CD4-positive, alpha-beta T cell treated with Interleukin-10 for 1 hour (primary cell): ENCODE measurements at regions not wholly inside any gene's neighbourhood (a gene's known extent, or its start where the extent isn't known, plus 50 kb on each side); places are given as distances from the start of the nearest gene placed in this dataset.
"Not testable (repeated sequence)": the region's sequence is repeated elsewhere in the genome, so short reads cannot be mapped to it uniquely, and the experiment has no call there.

Source experiments
- DNase-seq: peaks from one replicate; pipeline ENCODE4 v3.0.0-alpha.2; 2020

DNA sequence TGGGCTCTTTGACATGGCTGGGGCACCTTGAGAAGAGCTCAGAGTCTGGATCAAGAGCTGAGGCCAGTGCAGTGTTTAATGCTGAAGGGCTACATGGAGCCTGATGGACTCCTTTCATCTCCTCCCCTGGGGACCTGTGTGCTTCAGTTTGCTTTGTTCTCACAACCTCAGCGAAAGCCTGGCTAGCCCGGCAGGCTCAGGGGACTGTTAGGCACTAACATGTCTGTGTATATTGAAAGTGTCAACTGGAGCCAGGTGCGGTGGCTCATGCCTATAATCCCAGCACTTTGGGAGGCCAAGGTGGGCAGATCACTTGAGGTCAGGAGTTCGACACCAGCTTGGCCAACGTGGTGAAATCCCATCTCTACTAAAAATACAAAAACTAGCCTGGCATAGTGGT, 194.5 kb downstream of the C1orf94 start:
- not testable (repeated sequence) for DNase-seq

DNA sequence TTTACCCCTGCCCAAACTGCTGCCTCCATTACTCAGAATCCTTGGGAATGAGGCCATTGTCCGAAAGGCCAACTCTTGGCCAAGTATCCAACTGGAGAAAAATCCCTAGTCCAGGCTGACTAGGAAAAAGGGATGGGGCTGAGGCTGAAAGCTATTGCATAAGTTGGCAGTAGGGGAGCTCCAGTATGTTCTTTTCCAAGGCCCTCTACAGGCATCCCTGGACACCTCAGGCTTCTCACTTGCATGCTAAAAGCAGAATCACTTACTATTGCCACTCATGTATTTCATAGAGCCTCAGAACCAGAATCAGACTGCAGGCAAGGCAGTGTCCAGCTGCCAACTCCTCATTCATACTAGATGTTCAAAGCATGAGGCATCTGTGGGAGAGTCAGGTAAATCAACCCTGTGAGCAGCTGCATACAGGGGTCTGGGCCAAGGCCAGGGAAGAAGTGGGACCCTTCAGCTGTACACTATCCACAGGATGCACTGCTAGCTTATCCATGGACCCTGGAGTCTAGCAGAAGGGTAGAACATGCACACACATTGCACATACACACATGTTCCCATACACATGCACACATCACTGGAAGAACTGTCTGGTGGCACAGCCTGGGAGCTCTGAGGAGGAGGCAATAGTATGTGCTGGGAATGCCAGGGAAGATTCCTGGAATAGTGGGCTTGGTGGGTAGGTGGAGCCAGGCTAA, 195.3 kb downstream of the C1orf94 start:
- DNase-seq = no peak

DNA sequence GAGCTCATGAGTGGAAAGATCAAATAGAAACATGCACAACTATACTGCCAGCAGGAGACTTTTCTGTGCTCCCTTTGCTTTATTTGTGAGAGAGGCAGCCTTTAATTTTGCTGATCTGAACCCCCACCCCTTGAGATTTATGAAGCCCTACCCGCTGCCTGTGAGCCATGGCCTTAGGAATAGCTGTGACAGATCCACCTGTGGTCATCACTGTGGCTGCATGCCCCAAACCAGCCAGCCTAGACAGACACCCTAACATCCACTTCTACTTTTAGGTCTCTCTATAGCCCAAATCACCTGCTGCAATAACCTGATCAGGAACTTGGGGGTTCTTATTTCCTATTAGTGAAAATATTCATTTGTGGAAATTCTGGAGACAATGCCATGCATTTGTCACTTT, 196.2 kb downstream of the C1orf94 start:
- no peak for DNase-seq

DNA sequence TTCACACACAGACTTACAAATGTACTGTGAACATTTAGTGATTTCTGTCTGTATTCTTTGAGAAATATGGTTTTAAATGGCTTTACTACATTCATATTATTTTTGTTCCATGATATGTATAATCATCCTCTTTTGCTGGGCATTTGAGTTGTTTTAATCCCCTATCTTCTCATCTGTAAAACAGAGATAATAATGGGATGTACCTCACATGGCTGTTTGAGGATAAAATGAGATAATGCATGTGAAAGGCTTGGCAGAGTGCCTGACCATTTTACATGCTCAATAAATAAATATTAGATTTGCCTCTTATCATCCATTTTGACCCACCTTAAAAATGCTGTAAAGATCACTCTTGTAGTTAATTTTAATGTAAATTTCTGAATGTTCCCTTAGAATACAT, 197.2 kb downstream of the C1orf94 start:
- no peak for DNase-seq

DNA sequence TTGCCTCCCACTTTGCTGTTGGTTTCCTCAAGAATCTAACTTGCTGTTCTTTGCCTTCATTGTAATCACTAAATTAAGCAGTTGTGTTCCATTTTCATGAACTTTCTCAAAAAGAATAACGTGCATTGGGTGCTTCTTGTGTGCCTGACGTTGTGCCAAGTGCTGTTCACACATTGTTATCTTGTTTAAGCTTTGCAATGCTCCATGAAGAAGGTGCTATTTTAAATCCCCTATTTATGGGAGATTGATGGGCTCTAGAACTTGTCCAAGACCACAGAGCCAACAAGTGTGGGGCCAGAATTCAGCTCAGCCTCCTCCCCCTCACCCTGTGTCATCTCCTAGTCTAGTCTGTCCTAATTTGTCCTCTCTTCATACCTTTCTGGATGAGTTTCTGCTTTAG, 199.8 kb downstream of the C1orf94 start:
- DNase-seq = no peak

DNA sequence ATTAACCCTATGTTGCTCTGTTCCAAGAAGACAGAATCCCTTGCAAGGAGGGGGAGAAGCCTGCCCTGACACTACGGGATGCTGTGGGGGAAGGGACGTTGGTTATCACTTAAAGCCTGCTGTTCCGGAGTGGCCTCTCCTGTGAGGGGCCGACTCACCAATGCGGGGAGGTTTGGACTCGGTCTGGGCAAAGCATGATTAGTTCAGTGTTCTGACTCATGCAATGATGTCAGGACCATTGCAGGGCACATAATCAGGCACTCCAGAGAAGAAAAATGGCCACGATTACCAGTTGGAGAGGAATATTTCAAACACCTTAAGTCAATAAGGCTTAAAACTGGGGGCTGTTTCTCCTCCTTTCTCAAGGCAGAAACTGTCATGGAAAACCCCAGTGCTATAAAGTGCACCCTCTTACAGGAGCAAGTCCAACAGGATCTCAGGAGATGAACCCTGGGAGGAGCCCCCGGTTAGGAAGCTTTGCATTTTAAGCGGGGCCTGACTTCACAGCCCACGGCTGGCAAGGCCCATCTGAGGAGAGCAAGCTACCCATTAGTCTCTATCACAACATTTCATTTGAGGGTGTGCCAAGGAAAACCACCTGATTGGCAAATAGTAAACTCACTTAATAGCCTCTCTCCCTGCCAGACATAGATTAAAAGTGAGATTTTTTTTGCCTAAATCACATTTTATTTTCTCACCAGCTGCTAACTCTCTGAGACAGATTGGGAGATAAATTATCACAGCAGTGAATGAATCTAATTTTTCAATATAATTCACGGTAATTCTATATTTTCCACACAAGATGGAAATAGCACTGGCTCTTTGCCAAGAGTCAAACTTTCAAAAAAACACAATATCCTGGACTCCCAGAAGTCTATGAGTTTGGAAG, 202.5 kb downstream of the C1orf94 start:
- DNase-seq = no peak

DNA sequence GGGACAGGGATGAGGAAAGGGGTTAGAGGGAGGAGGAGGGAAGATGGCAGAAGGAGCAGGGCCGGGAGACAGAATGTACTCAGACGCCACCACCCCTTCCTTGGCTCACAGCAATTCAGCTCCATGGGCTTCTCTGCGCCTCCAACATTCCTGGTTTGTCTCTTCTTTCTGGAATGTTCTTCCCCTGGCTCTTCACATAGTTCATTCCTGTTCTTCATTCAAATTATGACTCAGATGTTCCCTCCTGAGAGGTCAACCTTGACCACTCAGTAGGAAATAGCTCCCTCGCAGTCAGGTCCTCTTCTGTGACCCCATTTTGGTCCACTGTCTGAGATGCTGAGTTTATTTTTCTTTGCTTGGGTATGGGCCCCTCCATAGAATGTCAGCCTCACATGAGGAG, 203.2 kb downstream of the C1orf94 start:
- no peak for DNase-seq

DNA sequence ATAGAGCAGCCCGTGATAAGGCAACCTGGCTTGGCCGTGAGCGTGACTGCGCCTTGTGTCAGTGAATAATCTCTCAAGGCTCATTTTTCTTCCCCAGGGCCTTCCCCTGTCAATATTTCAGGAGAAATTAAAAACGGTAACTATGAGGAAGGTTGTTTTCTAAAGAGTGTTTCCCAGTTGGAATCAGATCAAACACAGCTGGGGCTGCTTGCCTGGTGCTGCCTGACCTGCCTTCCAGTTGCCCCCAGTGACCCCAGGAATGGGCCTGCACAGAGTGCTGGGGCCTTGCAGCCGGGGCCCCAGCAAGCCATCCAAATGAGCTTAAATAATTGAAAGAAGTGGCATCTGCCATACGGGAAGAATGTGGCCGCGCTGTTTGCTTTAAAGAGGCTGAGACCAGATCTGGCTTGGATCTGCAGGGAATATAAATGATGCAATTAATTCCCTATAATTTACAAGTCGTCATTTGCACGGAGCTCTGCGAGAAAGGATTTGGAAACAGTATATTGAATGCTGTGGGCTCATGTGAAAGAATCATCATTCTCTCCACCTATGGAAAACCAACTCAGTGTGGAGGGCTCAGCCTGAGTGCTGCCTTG, 203.9 kb downstream of the C1orf94 start:
- no peak for DNase-seq

DNA sequence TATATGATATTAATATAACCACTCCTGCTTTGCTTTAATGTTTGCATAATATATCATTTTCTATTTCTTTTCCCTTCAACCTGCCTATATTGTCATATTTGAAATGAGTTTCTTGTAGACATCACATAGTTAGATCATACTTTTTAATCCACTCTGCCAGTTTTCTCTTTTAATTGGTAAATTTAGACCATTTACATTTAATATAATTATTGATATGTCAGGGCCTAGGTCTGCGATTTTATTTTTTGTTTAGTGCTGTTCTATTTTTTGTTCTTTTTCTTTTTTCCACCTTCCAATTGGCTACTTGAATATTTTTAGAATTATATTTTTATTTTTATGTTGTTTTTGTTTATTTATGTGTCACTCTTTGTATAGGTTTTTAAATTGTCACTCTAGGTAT, 213.3 kb downstream of the C1orf94 start:
- DNase-seq = no peak

DNA sequence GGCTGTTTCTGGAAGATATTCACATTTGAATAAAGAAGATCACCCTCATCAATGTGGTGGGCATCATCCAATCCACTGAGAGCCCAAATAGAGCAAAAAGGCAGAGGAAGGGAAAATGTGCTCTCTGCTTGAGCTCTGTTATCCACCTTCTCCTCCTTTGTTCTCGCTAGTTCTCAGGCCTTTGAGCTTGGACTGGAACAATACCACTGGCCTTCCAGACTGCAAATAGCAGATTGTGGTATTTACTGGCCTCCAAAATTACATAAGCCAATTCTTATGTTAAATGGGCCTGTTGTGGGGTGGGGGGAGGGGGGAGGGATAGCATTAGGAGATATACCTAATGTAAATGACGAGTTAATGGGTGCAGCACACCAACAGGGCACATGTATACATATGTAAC, 219.3 kb downstream of the C1orf94 start:
- DNase-seq = no peak

DNA sequence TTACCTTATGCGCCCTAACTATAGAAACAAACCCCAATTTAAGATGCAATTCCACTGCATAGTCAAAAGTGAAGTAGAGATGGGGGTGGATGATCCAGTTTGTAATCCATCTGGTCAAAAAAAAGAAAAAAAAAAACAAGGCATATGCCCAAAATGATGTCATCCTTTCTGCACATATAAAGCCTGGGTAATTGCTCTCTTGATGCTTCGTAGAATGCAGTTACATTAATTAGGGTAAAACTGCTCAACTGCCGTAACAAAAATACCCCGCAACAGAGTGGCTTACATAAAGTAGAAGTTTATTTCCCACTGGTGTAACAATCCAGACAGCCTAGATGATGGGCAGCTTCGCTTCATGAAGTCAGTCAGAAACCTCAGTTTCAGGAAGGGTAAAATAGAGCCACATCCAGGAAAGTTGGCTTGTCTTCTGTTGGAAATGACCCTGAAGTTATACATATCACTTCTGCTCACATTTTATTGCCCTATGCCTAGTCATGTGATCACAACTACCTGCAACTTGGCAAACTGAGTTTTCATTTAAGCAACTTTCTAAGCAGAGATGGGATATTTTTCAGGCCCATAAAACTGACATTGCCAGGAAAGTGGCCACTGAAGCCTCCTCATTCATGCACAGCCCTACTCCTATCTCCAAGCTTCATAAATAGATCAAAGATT, 221.7 kb downstream of the C1orf94 start:
- no peak for DNase-seq

DNA sequence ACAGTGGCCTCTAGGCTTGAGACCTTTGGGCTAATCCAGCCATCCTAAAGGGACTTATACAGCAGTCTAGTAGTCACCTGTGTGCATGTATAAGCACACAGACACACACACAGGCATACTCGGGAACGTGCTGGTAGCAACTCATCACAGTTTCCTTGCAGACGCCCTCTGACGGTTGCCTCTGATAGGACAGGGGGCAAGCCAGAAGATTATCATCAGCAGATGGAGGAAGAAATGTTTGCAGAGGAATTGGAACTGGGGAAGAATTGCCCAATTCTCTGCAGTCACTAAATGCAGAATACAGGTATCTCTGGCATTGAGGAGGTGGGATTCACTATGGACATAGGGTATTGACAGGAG, 222.2 kb downstream of the C1orf94 start:
- no peak for DNase-seq

DNA sequence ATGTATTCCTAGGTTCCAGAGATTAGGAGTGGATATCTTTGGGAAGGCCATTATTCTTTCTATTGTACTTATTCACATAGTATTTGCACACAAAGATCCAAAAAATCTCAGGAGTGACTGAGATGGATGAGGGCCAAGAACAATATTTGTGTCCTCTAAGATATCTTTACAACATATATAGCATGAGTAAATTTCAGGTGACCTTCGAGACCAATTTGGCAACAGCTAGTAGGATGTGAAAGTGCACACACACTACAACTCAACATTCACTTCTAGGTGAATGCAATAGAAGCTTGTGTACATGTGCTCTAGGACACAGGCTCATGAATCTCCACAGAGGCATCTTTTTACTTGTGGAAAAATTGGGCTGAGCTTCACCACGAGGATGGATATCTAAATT, 224.0 kb downstream of the C1orf94 start:
- DNase-seq = no peak

DNA sequence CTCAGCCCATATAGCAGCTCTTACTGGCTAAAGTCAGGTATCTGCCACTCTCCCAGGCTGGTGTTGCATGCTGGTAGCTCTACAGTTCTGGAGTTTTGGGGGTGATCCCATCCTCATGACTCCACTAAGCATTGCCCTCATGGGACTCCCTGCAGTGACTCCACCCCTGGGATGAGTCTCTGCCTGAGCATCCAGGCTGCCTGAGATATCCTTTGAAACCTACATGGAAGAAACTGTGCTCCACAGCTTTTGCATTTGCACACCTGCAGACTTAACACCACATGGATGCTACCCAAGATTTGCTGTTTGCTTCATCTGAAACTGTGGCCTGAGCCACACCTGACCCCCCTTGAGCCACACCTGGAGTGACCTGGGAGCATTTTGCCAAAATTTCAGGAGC, 226.4 kb downstream of the C1orf94 start:
- no peak for DNase-seq

DNA sequence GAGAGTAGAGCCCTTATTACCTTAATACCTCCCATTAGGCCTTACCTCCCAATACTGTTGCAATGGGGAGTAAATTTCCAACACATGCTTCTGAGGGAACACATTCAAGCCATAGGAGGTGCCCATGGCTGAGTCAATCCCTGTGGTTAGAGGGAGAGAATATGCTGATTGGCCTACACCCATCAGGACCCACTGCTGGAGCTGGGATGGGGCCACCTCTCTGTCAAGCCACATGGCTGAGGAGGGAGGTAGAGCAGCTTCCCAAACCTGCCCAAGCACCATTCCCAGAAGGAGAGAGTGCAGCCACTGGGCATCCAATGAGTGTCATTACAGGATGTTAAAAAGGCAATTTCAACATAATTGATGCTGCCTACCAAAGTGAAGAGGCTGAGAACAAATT, 228.1 kb downstream of the C1orf94 start:
- DNase-seq = no peak

DNA sequence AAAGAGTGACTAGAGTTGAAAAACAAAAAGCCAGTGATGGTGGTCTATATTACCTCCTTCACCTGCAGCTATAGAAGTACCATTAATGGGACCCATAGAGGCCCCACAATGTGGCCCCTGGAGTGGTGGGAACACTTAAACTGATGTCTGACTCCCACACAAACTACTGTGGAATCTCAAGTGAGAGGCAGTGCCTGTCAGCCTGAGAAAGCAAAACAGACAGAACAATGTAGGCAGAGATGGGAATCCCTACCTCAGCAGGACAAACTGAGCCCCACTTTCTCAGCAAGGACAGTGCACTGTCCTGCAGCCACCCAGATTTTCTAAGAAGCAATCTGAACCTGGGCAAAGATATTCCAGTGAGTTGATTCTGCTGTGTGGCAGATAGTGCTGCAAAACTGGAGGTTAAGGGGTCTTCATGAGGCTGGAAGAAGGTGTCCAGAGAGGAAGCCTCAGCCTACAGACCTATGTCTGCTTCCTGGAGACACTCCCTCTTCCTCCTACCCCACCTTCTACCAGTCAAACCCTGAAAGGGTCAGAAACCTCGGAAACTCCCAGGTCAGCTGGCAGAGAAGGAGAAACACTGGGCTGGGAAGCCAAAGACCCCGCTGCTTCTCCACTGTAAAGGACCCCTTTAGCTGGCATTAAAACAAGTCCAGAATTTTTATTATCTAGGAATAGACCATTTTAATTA, 228.7 kb downstream of the C1orf94 start:
- DNase-seq = no peak

DNA sequence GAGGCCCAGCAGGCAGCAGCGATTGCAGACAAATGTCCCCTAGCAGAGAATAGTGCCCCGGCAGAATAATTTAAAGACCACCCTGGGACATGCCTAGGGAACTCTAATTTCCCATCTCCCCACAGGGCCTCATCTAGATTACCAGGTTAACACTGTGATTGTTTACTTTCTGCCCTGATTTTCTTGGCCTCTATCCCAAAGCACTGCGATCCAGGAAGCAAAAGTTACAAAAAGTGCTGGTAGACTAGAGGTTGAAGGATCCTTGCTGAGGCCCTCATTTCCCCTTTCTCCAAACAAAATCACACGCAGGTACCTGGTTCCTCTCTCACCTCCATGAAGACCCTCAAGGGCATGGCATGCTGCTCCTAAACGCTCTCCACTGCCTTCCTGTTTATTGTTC, 229.7 kb downstream of the C1orf94 start:
- DNase-seq = no peak

DNA sequence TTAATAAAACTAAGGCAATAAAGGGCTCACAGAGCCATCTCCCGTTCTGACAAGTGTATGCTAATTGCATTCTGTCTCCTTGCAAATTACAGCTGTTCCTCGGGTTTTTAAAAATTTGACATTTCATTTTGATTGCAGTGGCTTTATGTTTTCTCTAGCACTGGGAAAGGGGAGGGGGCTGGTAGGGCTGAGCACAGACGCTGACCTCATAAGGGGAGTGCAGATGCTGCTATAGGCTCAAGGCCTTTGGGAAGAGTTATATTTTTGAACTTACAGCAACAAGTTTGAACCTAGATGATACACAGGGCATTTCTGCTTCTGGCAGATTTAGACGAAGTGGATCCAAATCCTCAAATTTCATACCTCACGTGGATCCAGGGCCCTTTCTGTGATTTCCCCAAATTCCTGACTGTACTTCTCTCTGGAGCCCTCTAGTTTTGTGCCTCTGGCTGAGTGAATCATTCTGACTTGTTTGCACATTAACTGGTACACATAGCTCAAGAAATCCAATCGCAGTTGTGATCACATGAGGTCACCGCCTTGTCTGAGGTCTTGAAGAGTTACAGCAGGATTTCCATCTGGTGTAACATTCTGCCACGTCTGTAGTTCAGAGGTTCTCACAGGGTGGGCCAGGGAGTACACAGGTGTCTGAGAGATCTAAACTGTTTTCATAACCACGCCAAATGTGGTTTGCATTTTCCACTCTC, 230.3 kb downstream of the C1orf94 start:
- no peak for DNase-seq

DNA sequence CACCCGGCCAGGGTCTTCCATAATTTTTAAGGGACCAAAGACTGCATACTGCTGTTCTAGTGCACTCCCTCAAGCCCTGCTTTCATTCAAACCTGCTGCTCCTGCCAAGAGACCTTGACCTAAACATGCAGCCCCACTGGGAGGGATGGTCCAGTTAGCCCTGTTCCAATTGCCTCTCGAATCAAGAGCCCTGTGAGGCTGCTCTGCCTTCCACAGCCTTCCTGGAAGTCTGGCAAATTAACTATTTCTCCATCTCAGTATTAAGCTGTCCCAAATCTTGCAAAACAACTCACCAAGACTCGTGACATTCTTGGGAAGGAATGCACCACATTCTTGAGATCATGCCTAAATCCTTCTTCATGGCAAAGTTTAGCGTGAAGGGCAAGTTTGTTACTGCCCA, 231.3 kb downstream of the C1orf94 start:
- no peak for DNase-seq

DNA sequence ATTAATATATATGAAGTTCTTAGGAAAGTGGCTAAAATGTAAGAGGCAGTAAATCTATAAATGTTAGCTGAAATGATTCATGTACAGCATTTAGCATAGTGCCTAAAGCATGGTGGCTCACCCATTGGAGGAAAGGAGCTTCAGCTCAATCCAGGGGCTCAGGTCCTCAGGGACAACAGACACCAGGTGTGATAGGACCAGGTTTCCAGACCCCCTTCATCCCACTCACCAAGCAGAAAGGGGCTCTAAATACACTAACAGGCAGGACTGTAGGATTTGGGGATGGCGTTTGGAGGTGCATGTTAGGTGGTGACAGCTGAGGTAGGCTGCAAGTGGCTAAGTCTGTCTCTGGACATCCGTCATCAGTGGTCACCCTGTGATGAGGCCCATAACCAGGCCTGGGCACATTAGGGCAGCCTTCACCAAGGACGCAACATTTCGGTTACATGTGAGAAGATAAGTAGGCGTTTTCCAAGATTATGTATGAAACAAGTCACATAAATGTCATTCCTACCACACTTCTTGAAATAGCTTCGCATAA, 233.1 kb downstream of the C1orf94 start:
- no peak for DNase-seq

DNA sequence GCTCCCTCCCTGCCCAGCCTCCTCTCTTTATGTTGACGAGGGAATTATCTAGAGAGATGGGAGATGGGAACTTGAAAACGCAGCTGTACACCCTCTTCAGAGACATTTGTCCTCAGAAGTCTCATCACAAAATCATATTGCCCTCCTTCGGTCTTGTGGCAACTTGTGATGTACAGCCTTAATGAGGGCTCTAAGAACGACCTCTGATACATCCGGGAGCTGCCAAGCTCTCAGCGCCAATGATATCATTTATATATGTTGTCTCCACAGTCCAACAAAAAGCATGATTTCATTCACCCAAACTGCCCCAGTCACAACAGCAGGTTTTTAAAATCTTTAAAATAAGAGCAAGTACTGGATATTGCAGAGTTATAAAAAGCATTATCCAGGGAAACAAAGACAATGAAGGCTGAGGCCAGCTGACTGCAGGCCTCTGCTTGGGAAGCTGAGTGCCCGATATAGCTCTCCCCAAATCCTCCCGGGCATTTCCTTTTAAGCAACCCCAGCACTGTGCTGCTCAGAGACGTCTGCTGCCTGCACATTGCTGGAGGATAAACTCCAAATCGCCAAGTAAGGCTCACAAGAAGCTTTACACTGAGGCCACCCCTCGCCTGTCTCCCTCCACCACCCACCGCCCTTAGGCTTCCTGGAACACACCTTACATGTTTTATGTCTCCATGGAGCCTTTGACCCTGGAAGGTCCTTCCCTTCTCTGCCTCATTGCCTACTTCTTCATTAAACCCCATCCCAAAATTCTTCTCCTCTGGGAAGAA, 236.1 kb downstream of the C1orf94 start:
- no peak for DNase-seq
